Loucy (cell line): ENCODE measurements at regions not wholly inside any gene's neighbourhood (a gene's known extent, or its start where the extent isn't known, plus 50 kb on each side); places are given as distances from the start of the nearest gene placed in this dataset.

ENCODE experiments used
- CTCF ChIP-seq: fragments of 200-600 bp; sonication (generic); conservative IDR thresholded peaks from 2 replicates; pipeline ENCODE4 v1.5.1; 2014; ENCODE audit warnings: mild to moderate bottlenecking, antibody characterized with exemption, low read length
- EZH2phosphoT487 ChIP-seq: fragments of 200-600 bp; IDR thresholded peaks from 2 replicates; pipeline ENCODE4 v1.6.1; 2018; ENCODE audit warnings: antibody characterized with exemption, mild to moderate bottlenecking, moderate library complexity, borderline replicate concordance

DNA sequence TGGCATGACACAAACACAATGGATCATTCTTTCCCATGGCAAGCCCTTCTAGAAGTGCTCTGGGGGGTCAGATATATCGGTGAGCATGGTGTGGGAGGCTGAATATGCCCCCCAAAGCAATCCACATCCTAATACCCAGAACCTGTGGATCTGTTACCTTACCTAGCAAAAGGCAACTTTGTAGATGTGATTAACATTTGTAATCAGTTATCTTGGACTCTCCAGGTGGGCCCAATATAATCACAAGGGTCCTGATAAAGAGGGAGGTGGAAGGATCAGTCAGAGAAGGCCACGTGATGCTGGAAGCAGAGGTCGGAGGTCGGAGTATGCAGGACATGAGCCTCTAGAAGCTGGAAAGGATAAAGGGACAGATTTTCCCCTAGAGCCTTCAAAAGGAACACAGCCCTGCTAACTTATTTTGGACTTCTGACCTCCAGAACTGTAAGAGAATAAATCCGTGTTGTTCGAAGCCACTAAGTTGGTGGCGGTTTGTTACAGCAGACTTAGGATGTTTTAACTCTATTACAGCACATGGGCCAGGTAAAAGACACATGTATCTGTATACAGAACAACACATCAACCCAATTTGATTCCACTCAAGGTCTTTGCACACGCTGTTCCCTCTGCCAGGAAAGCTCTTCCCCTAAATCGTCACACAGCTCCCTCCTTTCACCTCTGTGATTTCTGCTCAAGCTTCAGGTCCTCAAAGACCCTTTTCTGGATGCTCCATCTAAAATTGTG is 115.3 kb downstream of the NOG start:
- no peak for TF ChIP-seq CTCF
- no peak for TF ChIP-seq EZH2phosphoT487
